ENCODE measurements at regions not wholly inside any gene's neighbourhood (a gene's known extent, or its start where the extent isn't known, plus 50 kb on each side); places are given as distances from the start of the nearest gene placed in this dataset.
A peak's percentile ranks its signal among the peaks of the same experiment; 100 is the strongest.

- TF ChIP-seq CTCF (IDR thresholded peaks at IDR 0.05) (peak; percentile 47), ZFX (IDR thresholded peaks at IDR 0.05; ENCODE audit: borderline replicate concordance) (no peak)
These were observed 194.1 kb upstream of the DSEL start for GRCh38 chr18:67710639-67711038.
